Vagina (tissue), 2 donors: ENCODE measurements at regions not wholly inside any gene's neighbourhood (a gene's known extent, or its start where the extent isn't known, plus 50 kb on each side); places are given as distances from the start of the nearest gene placed in this dataset.

ENCODE experiments used
- DNase-seq, 2 donors: peaks; one replicate each; pipeline ENCODE4 v3.0.0-alpha.2; 2017; ENCODE audit errors: extremely low spot score in 2 of 2
- H3K27ac ChIP-seq: fragments of 200-600 bp; sonication (generic); one replicate; pipeline ENCODE4 v1.5.1; 2019
- H3K27me3 ChIP-seq: fragments of 200-600 bp; sonication (generic); one replicate; pipeline ENCODE4 v1.5.1; 2019
- H3K36me3 ChIP-seq, 2 donors: fragments of 200-600 bp; sonication (generic); one replicate each; pipeline ENCODE4 v1.5.1; 2017 to 2019
- H3K4me1 ChIP-seq: fragments of 200-600 bp; sonication (generic); one replicate; pipeline ENCODE4 v1.5.1; 2019
- H3K4me3 ChIP-seq, 2 donors: fragments of 200-600 bp; sonication (generic); 1 replicate in 1 of 2; 2 replicates in 1 of 2; pipeline ENCODE4 v1.5.1; 2016 to 2019
- H3K9me3 ChIP-seq: fragments of 200-600 bp; sonication (generic); one replicate; pipeline ENCODE4 v1.5.1; 2019
- CTCF ChIP-seq, 3 experiments: fragments of 450-650 bp in 2 of 3; fragments of 200-600 bp in 1 of 3; sonication (generic) in 1 of 3; IDR thresholded peaks; one replicate each; pipeline ENCODE4 v1.5.1; 2017 to 2019; ENCODE audit warnings: antibody characterized with exemption in 3 of 3, mild to moderate bottlenecking in 2 of 3, moderate library complexity in 2 of 3
- POLR2A ChIP-seq, 2 donors: fragments of 450-650 bp; IDR thresholded peaks; one replicate each; pipeline ENCODE4 v1.6.1; 2017; ENCODE audit warnings: antibody characterized with exemption in 2 of 2, mild to moderate bottlenecking in 2 of 2, moderate library complexity in 2 of 2
- POLR2AphosphoS5 ChIP-seq, 2 donors: sonication (generic); formaldehyde crosslinking; IDR thresholded peaks; one replicate each; pipeline ENCODE4 v1.9.0; 2017; ENCODE audit warnings: antibody characterized with exemption in 2 of 2, mild to moderate bottlenecking in 2 of 2, low read depth in 1 of 2; ENCODE audit not compliant: insufficient read depth in 1 of 2
- intact Hi-C: fragments of 100-400 bp; cut with DNase I; formaldehyde crosslinking; loops from one replicate; pipeline ENCODE4 v1.15.1; 2023

DNA sequence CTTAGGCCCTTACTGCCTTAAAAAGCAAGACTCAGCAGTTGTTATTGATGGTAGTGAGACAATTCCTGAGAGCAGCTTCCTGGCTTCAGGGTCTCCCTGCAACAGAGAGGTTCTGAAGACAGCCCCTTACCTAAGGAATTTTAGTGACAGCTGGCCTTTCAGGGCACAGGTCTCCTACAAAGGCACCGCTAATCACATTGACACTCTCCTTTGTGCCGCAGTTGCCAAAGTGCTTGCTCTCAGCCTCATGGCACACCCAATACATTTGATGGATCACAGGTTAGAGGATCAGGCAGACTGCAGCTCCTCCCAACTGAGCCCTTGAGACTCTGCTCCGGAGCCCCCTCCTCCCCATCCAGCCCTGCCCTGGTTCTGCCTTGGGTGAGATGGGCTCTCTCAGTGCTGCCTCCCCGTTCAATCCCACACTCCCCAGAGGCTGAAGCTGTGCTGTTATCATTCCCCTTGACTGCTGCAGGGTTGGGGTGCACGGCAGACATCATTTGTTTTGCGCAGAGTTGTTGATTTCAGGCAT, 198.2 kb downstream of the EMX2 start:
- no peaks in the 10 kb centered on the region for H3K4me1 ChIP-seq
- TF ChIP-seq POLR2AphosphoS5 (IDR thresholded peaks at IDR 0.05; ENCODE audit: insufficient read depth in 1 of 2, low read depth in 1 of 2) (no peak), CTCF (IDR thresholded peaks at IDR 0.05) (no peak), POLR2A (IDR thresholded peaks at IDR 0.05) (no peak)
- H3K9me3 ChIP-seq = no peaks in the 10 kb centered on the region
- no peak for DNase-seq
- no peaks in the 10 kb centered on the region for H3K36me3 ChIP-seq
- intact Hi-C loops = no loop called here
- no peak overlapping the region for H3K27ac ChIP-seq
- H3K4me3 ChIP-seq = no peak overlapping the region
- no peaks in the 10 kb centered on the region for H3K27me3 ChIP-seq

- Histone ChIP-seq H3K27me3 (no peaks in the 10 kb centered on the region), H3K4me1 (no peaks in the 10 kb centered on the region), H3K4me3 (no peak overlapping the region), H3K27ac (no peak overlapping the region), H3K9me3 (no peaks in the 10 kb centered on the region), H3K36me3 (no peaks in the 10 kb centered on the region)
- TF ChIP-seq CTCF (IDR thresholded peaks at IDR 0.05) = no peak
- no peak for TF ChIP-seq POLR2A (IDR thresholded peaks at IDR 0.05)
- no peak for TF ChIP-seq POLR2AphosphoS5 (IDR thresholded peaks at IDR 0.05; ENCODE audit: insufficient read depth in 1 of 2, low read depth in 1 of 2)
- intact Hi-C loops = no loop called here
- DNase-seq = no peak
These were observed 199.0 kb downstream of the EMX2 start for GRCh38 chr10:117741524-117741923.

DNA sequence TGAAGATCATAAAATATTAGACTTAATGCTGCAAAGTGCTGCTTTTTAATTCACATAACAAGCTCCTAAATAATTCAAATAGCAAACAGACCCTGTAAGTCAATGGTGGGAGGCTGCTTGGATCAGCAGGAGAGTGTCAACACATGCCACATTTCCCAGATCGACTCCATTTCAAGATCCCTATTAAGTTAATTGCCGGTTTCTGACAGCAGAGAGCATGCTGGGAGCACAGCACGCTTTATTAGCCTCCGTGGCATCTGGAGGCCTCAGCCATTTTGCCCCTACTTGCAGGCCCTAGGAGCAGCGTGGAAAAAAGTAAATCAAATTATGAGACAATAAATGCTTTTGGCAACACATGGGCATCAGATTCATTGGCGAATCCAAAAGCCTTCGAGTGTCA, 201.0 kb downstream of the EMX2 start:
- no peaks in the 10 kb centered on the region for H3K36me3 ChIP-seq
- TF ChIP-seq POLR2A (IDR thresholded peaks at IDR 0.05) = no peak
- no peak for TF ChIP-seq CTCF (IDR thresholded peaks at IDR 0.05)
- no peak for TF ChIP-seq POLR2AphosphoS5 (IDR thresholded peaks at IDR 0.05; ENCODE audit: insufficient read depth in 1 of 2, low read depth in 1 of 2)
- intact Hi-C loops = no loop called here
- no peaks in the 10 kb centered on the region for H3K9me3 ChIP-seq
- no peak overlapping the region for H3K4me3 ChIP-seq
- DNase-seq = no peak
- no peak overlapping the region for H3K27ac ChIP-seq
- H3K27me3 ChIP-seq = no peaks in the 10 kb centered on the region
- no peaks in the 10 kb centered on the region for H3K4me1 ChIP-seq

DNA sequence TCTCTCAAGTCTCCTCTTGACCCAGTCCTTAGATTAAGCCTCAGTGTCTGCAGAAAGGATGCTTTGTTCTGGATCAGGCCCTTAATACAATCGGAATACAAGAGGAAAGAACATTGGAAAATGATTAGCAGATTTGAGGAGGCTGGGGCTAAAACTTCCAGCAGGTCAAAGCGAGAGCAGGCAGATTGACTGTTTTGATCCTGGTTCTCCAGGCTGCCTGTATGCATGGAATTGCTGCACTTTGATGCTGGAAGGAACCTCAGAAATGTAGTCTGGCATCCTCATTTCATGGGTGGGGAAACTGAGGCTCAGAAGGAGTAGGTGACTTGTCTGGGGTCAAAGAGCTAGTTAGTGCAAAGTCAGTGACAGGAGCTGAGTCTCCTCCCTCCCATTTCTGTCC, 202.8 kb downstream of the EMX2 start:
- intact Hi-C loops = no loop called here
- peak; percentile 25 to 93 for DNase-seq
- Histone ChIP-seq H3K27me3 (no peaks in the 10 kb centered on the region), H3K4me1 (no peaks in the 10 kb centered on the region), H3K9me3 (no peaks in the 10 kb centered on the region), H3K4me3 (no peak overlapping the region), H3K36me3 (no peaks in the 10 kb centered on the region), H3K27ac (no peak overlapping the region)
- TF ChIP-seq POLR2A (IDR thresholded peaks at IDR 0.05) (no peak), POLR2AphosphoS5 (IDR thresholded peaks at IDR 0.05; ENCODE audit: insufficient read depth in 1 of 2, low read depth in 1 of 2) (no peak), CTCF (IDR thresholded peaks at IDR 0.05) (no peak)

- H3K27ac ChIP-seq = no peak overlapping the region
- no peaks in the 10 kb centered on the region for H3K27me3 ChIP-seq
- no peaks in the 10 kb centered on the region for H3K36me3 ChIP-seq
- no peaks in the 10 kb centered on the region for H3K4me1 ChIP-seq
- H3K9me3 ChIP-seq = no peaks in the 10 kb centered on the region
- H3K4me3 ChIP-seq = no peak overlapping the region
- intact Hi-C loops = no loop called here
- TF ChIP-seq CTCF (IDR thresholded peaks at IDR 0.05) = no peak
- no peak for TF ChIP-seq POLR2A (IDR thresholded peaks at IDR 0.05)
- TF ChIP-seq POLR2AphosphoS5 (IDR thresholded peaks at IDR 0.05; ENCODE audit: insufficient read depth in 1 of 2, low read depth in 1 of 2) = no peak
- DNase-seq = peak; percentile 58 to 72
These were observed 204.2 kb downstream of the EMX2 start for GRCh38 chr10:117746541-117747448.
